ENCODE measurements at regions not wholly inside any gene's neighbourhood (a gene's known extent, or its start where the extent isn't known, plus 50 kb on each side); places are given as distances from the start of the nearest gene placed in this dataset.

- TF ChIP-seq CTCF (IDR thresholded peaks at IDR 0.05; ENCODE audit: poor library complexity) (no peak), EZH2 (IDR thresholded peaks at IDR 0.05; ENCODE audit: borderline replicate concordance) (no peak), EZH2phosphoT487 (IDR thresholded peaks at IDR 0.05; ENCODE audit: low read depth, severe bottlenecking, unreplicated experiment) (no peak)
Measured at GRCh38 chr2:176461809-176462670, 192.8 kb downstream of the MTX2 start.
